Parathyroid adenoma (tissue), 2 donors: ENCODE measurements at regions not wholly inside any gene's neighbourhood (a gene's known extent, or its start where the extent isn't known, plus 50 kb on each side); places are given as distances from the start of the nearest gene placed in this dataset.

Experiments used
- H2AFZ ChIP-seq: fragments of 300-600 bp; sonication (generic); one replicate; pipeline ENCODE4 v1.7.0; 2017; ENCODE audit warnings: antibody characterized with exemption, mild to moderate bottlenecking
- H3K27ac ChIP-seq: fragments of 300-600 bp; sonication (generic); one replicate; pipeline ENCODE4 v1.7.0; 2017
- H3K27me3 ChIP-seq: fragments of 300-600 bp; sonication (generic); one replicate; pipeline ENCODE4 v1.7.0; 2017; ENCODE audit warnings: low read length; ENCODE audit not compliant: control insufficient read depth, insufficient read depth
- H3K36me3 ChIP-seq: fragments of 300-600 bp; sonication (generic); one replicate; pipeline ENCODE4 v1.7.0; 2017; ENCODE audit warnings: low read length; ENCODE audit not compliant: control insufficient read depth, insufficient read depth
- H3K4me1 ChIP-seq: fragments of 300-600 bp; sonication (generic); one replicate; pipeline ENCODE4 v1.7.0; 2017; ENCODE audit warnings: control low read depth
- H3K4me2 ChIP-seq: fragments of 300-600 bp; sonication (generic); one replicate; pipeline ENCODE4 v1.7.0; 2017; ENCODE audit warnings: low read length
- H3K4me3 ChIP-seq: fragments of 300-600 bp; sonication (generic); one replicate; pipeline ENCODE4 v1.7.0; 2017; ENCODE audit warnings: low read depth, low read length
- H3K79me2 ChIP-seq: fragments of 300-600 bp; sonication (generic); one replicate; pipeline ENCODE4 v1.7.0; 2017; ENCODE audit warnings: control low read depth
- H3K9ac ChIP-seq: fragments of 300-600 bp; sonication (generic); one replicate; pipeline ENCODE4 v1.7.0; 2017; ENCODE audit warnings: mild to moderate bottlenecking
- H3K9me3 ChIP-seq: fragments of 300-600 bp; sonication (generic); one replicate; pipeline ENCODE4 v1.7.0; 2017; ENCODE audit warnings: low read length; ENCODE audit not compliant: control insufficient read depth
- TF ChIP-seq, protein P1 (sequence below): fragments of 300-600 bp; sonication (generic); IDR thresholded peaks from one replicate; pipeline ENCODE4 v1.7.0; 2017; ENCODE audit warnings: antibody characterized with exemption, mild to moderate bottlenecking
- donor health status: primary hyperparathyroidism.

DNA sequence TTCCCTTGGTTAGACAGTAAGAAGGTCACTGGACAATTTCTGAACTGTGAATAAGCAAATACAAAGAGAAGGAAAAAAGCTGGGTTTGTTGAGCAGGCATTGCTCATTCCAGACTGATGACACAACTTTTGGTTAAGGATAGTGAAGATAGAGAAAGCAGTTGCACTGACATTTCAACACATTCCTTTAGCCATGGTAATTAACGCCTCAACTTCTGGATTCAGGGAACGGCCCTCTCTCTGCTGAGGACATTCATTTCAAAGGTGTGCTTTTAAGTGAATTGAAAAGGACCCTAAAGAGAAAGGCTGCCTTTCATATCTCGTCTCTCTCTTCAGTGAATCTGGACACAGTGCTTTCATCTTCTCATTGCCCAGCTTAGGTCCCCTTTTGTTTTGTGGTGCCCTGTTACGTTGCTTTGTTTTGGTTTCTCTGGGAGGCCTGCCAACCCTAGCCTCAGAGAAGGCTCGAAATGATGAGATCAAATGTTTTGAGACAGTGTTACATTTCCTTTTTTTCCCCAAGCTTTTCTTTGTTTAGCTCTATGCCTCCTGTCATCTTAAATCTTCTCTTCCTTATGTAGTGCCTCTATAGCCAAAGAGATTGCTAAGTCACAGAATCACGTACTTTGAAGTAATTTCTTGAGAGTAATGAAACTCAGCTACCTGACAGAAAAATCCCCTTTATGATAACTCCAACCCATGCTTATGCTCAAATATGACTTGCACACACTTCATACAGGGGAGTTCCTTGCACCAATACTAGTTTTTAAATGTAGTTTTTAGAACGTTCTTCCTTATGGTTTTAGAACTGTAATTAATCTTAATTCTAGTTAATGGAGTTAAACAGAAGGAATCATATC is 94.4 kb upstream of the IFNE start:
- peak overlapping the region; percentile 58 for H2AFZ ChIP-seq
- TF ChIP-seq, protein P1, sequence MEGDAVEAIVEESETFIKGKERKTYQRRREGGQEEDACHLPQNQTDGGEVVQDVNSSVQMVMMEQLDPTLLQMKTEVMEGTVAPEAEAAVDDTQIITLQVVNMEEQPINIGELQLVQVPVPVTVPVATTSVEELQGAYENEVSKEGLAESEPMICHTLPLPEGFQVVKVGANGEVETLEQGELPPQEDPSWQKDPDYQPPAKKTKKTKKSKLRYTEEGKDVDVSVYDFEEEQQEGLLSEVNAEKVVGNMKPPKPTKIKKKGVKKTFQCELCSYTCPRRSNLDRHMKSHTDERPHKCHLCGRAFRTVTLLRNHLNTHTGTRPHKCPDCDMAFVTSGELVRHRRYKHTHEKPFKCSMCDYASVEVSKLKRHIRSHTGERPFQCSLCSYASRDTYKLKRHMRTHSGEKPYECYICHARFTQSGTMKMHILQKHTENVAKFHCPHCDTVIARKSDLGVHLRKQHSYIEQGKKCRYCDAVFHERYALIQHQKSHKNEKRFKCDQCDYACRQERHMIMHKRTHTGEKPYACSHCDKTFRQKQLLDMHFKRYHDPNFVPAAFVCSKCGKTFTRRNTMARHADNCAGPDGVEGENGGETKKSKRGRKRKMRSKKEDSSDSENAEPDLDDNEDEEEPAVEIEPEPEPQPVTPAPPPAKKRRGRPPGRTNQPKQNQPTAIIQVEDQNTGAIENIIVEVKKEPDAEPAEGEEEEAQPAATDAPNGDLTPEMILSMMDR = no peak
- no peak overlapping the region for H3K9ac ChIP-seq
- no peaks in the 10 kb centered on the region for H3K9me3 ChIP-seq
- H3K4me1 ChIP-seq = no peaks in the 10 kb centered on the region
- H3K4me3 ChIP-seq = no peak overlapping the region
- no peaks in the 10 kb centered on the region for H3K36me3 ChIP-seq
- H3K4me2 ChIP-seq = no peak overlapping the region
- no peak overlapping the region for H3K27ac ChIP-seq
- no peaks in the 10 kb centered on the region for H3K79me2 ChIP-seq
- no peaks in the 10 kb centered on the region for H3K27me3 ChIP-seq

DNA sequence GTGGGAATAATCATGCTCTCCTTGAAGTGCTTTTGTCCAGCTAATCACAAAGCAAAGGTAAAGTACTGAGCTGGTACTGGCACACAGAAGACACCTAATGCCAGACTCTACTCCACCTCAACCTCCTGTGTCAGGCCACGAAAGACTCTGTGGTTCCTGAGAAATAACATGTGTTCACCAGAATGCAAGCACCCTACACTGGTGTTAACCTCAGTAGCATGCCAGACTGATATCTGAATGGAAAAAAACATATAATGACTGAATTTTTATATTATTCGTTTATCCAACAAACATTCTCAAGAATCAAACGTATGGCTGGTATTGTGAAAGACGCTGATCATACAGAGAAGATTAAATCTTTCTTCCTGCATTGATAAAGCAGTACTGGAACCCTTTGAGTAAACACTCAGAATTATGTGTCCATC is 97.1 kb upstream of the IFNE start:
- Histone ChIP-seq H3K27me3 (no peaks in the 10 kb centered on the region), H3K27ac (no peak overlapping the region), H3K79me2 (no peaks in the 10 kb centered on the region), H3K36me3 (no peaks in the 10 kb centered on the region), H3K9me3 (no peaks in the 10 kb centered on the region), H3K4me1 (no peaks in the 10 kb centered on the region), H2AFZ (no peak overlapping the region), H3K4me3 (no peak overlapping the region), H3K4me2 (no peak overlapping the region), H3K9ac (no peak overlapping the region)
- TF ChIP-seq, protein P1 = no peak

GRCh38 chr9:21579743-21580142 is 97.6 kb upstream of the IFNE start:
- no peak overlapping the region for H3K4me3 ChIP-seq
- no peaks in the 10 kb centered on the region for H3K36me3 ChIP-seq
- H3K9me3 ChIP-seq = no peaks in the 10 kb centered on the region
- H3K4me1 ChIP-seq = no peaks in the 10 kb centered on the region
- H3K27ac ChIP-seq = no peak overlapping the region
- no peak overlapping the region for H3K9ac ChIP-seq
- TF ChIP-seq, protein P1 = no peak
- H3K4me2 ChIP-seq = no peak overlapping the region
- H3K79me2 ChIP-seq = no peaks in the 10 kb centered on the region
- H3K27me3 ChIP-seq = no peaks in the 10 kb centered on the region
- H2AFZ ChIP-seq = no peak overlapping the region

- H3K9me3 ChIP-seq = no peaks in the 10 kb centered on the region
- no peaks in the 10 kb centered on the region for H3K27me3 ChIP-seq
- no peaks in the 10 kb centered on the region for H3K4me1 ChIP-seq
- H3K4me3 ChIP-seq = no peak overlapping the region
- H3K27ac ChIP-seq = no peak overlapping the region
- H3K9ac ChIP-seq = no peak overlapping the region
- TF ChIP-seq, protein P1 = no peak
- H2AFZ ChIP-seq = no peak overlapping the region
- no peaks in the 10 kb centered on the region for H3K36me3 ChIP-seq
- no peaks in the 10 kb centered on the region for H3K79me2 ChIP-seq
- H3K4me2 ChIP-seq = no peak overlapping the region
Measured at GRCh38 chr9:21580636-21581378, 98.7 kb upstream of the IFNE start.
